Activated T-cell treated with anti-CD3 and anti-CD28 coated beads for 4 hours (primary cell): ENCODE measurements at regions not wholly inside any gene's neighbourhood (a gene's known extent, or its start where the extent isn't known, plus 50 kb on each side); places are given as distances from the start of the nearest gene placed in this dataset.

Experiments
- DNase-seq: peaks from one replicate; pipeline ENCODE4 v3.0.0-alpha.2; 2020

DNA sequence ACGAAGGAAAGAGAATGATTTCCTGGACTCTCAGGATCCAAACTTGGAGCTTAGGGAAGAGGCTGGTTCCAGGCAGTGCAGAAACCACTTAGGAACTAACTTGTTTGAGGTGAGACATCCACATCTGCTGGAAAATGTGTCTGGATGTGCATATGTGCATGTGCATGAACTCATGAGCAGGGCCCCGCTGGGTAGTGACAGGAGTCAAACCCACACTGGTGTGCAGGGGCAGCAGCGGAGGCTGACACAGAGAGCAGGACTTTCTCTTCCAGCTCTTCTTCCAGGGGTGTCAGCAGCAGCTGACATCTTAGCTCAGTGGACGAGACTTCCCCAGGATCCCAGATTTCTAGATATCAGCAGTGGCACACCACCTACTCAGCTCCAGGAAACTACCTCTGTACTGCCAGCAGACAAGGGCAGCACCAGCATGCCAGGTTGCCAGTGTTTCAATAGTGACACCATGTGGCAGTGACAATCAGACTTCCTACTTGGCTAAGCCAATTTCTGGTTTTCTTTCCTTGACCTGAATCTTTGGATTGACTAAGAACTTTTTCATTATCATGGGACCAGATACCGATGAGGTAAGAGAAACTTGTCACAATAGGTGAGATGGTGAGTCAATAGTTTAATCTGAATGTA, 227.5 kb upstream of the ZC3H12C start:
- DNase-seq, result no peak

DNA sequence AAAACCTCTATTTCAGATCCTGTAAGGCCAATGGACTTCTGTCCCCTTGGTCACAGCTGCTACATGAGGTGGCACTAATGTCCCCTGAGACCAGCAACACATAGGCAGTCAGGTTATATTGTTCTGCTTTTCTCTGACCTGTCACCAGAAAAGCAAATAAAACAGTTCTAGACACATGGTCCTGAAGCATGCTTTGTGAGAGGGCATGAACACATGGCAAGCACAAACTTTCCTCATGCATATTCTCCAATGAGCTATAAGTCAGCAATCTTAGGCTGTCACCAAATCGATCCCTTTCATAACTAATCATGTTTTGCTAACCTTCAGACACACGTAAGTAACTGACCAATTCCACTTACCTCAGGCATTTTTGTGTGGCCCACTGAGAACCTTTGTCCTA, 225.4 kb upstream of the ZC3H12C start:
- DNase-seq, result no peak

- no peak for DNase-seq
Measured at GRCh38 chr11:109869536-109869935, 223.7 kb upstream of the ZC3H12C start.

DNA sequence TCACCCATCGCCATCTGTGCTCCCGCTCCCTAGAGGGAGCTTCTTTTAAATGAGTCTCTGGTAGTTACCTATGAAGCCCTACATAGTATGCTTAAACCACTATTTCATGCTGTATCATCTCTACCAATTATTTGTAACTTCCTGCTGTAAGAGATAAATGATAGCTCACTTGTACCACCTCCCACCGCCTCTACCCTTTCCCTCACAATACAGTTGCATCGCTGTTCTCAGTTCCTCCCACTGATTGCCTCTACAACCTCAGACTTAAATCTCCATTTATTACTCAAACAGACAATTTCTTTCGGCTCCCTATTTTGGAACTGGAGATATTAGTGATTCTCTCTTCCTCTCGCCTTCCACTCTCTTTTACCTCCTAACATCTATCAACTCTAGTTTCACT, 222.9 kb upstream of the ZC3H12C start:
- no peak for DNase-seq

- no peak for DNase-seq
Measured at GRCh38 chr11:109877043-109877442, 216.1 kb upstream of the ZC3H12C start.

GRCh38 chr11:109884501-109884900, 208.7 kb upstream of the ZC3H12C start:
- DNase-seq, result no peak

DNA sequence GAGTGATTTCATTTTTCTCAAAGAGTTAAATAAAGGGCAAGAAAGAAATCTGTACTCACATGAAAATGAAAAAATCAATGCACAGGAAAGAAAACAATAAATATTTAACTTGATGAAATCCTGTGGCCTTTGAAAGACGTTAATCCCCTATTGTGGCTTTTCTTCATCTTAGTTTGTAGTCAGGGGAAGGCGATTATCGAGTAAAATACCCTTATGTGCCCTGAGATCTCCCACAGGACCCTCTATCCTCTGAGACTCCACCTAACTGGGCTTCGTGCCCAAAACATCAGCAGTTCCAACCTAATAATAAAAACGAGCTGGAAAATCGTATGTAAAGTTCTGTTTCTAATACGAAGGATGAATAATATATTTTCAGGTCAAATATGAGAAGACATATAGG, 208.2 kb upstream of the ZC3H12C start:
- no peak for DNase-seq

GRCh38 chr11:109892321-109892794, 200.8 kb upstream of the ZC3H12C start:
- DNase-seq, result no peak

DNA sequence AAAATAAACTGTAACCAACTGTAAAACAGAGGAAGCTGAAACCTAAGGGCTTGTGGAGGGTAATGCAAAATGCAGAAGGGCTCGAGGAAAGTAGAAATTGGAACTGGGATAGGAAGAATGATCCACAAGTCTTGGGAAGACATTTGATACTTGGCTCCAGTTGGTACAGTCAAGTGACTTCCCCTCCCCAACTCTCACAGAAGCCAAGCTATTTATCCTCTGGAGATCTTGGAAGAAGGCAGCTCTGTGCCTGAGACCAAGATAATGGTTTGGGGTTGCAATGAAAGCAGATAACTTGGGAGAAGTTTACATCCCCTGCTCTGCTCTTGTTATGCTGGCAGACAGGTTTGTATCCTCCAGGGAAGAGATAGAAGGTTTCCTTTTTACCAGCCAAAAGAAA, 198.9 kb upstream of the ZC3H12C start:
- DNase-seq, result no peak

DNA sequence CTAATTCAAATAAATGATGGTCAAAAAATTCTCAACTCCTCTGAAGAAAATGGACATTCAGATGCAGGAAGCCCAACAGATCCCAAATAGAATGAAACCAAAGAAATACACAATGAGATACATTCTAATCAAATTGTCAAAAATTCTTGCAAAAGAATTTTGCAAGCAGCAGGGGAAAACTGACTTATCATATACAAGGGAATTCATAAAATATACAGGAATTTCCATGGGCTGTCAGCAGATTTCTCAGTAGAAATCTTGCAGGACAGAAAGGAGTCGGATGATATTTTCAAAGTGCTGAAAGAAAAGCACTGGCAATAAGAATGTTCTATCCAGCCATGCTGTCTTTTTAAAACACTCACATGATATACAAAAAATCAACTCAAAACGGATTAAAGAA, 194.6 kb upstream of the ZC3H12C start:
- no peak for DNase-seq

- no peak for DNase-seq
Measured at GRCh38 chr11:109902764-109903433, 190.3 kb upstream of the ZC3H12C start.

- DNase-seq, result no peak
Measured at GRCh38 chr11:109911488-109911887, 181.7 kb upstream of the ZC3H12C start.

DNA sequence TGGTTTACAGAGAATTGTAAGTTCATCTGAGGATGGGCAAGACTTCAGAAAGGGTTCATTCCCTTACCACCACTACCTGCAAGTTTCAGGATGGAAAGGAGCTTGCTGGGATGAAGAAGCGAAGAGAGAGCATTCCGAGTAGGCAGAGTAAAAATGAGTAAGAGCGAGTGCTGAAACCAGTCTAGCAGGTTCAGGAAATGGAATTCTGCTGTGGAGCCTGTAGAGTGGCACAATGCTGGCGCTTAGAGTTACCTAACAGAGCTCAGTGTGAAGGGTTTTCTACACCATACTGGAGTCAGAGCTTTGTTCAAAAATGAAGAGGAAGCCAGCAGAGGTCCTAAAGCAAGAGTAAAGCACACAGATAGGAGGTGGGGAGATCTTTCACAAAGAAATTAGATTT, 179.2 kb upstream of the ZC3H12C start:
- no peak for DNase-seq

- DNase-seq, result no peak
Measured at GRCh38 chr11:109914809-109915653, 178.2 kb upstream of the ZC3H12C start.

GRCh38 chr11:109926941-109927340, 166.3 kb upstream of the ZC3H12C start:
- DNase-seq, result no peak

- DNase-seq, result no peak
Measured at GRCh38 chr11:109929308-109929707, 163.9 kb upstream of the ZC3H12C start.

GRCh38 chr11:109933126-109933525, 160.1 kb upstream of the ZC3H12C start:
- no peak for DNase-seq

GRCh38 chr11:109934151-109934550, 159.0 kb upstream of the ZC3H12C start:
- no peak for DNase-seq

DNA sequence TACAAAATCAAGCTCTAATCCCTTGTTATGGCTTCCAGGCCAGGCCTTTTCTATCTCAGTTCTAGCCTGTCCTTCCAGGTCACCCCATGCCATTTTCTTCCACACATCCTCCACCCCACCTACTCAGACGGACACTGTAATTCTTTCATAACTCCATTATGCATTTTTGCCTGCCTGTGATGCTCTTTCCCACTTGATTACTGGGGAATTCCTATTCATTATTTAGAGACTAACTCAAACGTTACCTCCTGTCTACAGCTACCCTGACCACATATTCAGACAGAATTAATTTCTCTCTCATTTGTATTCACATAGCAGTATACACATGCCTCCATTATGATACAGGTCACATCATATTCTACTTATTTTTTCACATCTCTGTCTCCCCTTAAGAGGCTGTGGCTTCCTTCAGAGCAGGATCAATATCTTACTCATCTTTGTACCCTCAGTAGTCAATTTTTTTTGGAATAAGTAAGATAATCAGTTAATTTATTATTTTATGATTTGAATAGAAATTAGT, 156.5 kb upstream of the ZC3H12C start:
- DNase-seq, result no peak

DNA sequence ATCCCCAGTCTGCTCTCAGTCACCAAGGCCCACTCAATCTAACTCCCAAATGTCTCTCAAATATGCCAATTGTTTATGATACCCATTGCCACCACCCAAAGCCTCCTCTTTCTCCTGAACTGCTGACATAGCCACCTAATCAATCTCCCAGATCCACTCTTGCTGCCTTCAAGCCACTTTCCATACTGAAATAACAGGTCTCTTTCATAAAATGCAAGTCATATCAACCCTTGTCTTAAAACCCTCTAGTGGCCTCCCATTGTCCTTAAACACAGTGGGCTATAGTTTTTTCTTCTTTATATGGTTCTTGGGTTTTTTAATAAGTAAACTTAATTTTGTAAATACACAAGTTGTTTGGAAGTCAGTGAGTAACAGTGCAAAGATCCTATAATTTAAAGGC, 155.2 kb upstream of the ZC3H12C start:
- no peak for DNase-seq

DNA sequence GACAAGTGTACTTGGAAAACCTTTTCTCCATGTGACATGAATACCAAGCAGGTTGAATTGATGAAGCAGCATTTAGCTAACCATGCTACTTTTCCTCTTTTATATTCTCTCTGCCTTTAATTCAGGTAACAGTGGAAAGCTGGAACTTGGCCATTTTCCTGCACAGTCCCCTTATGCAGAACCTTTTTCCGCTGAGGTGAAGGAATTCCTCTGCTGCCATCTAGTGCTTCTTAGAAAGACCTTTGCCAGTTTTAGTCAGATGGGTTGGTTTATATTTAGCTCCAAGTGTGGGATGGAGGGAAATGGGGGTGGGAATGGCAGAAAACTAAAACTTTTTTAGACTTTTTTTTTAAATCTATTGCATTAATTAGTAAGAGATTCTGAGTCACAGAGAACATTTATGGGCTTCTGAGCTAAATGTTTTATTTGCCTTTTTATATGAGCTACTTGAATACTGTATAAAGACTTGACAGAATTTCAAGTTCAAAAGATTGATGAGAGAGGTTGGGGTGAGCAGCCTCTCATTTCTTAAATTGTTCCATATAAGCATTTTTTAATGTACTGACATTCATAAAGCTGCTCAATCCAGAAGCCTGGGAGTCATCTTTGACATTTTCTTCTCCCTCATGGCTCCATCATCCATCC, 153.9 kb upstream of the ZC3H12C start:
- DNase-seq, result no peak

- no peak for DNase-seq
Measured at GRCh38 chr11:109940816-109941215, 152.4 kb upstream of the ZC3H12C start.
